Osteoblast (primary cell): ENCODE measurements at regions not wholly inside any gene's neighbourhood (a gene's known extent, or its start where the extent isn't known, plus 50 kb on each side); places are given as distances from the start of the nearest gene placed in this dataset.

Experiments
- DNase-seq: peaks from one replicate; pipeline ENCODE4 v3.0.0; 2011; ENCODE audit warnings: low spot score, mixed read lengths; ENCODE audit not compliant: insufficient read length; ENCODE audit errors: missing footprints
- H2AFZ ChIP-seq: 2 replicates; pipeline ENCODE4 v1.6.0; 2011; ENCODE audit warnings: mild to moderate bottlenecking, low read length
- H3K27ac ChIP-seq: 2 replicates; pipeline ENCODE4 v1.5.1; 2011; ENCODE audit warnings: mild to moderate bottlenecking, low read depth, low read length, moderate library complexity
- H3K27me3 ChIP-seq: 2 replicates; pipeline ENCODE4 v1.6.0; 2012; ENCODE audit warnings: mild to moderate bottlenecking, control low read depth, inconsistent platforms, low read length, moderate library complexity; ENCODE audit not compliant: insufficient read depth
- H3K36me3 ChIP-seq: 2 replicates; pipeline ENCODE4 v1.5.1; 2011; ENCODE audit warnings: mild to moderate bottlenecking, low read length, control low read depth, moderate library complexity; ENCODE audit not compliant: insufficient read depth
- H3K4me1 ChIP-seq: 2 replicates; pipeline ENCODE4 v1.5.1; 2011; ENCODE audit warnings: mild to moderate bottlenecking, low read length, control low read depth, moderate library complexity; ENCODE audit not compliant: insufficient read depth
- H3K4me2 ChIP-seq: 2 replicates; pipeline ENCODE4 v1.6.0; 2011; ENCODE audit warnings: mild to moderate bottlenecking, low read length; ENCODE audit not compliant: insufficient read depth
- H3K4me3 ChIP-seq: fragments of 200-600 bp; sonication (generic); 3 replicates; pipeline ENCODE4 v1.5.1; 2012; ENCODE audit warnings: mild to moderate bottlenecking, low read length, inconsistent platforms; ENCODE audit not compliant: insufficient read depth
- H3K79me2 ChIP-seq: 2 replicates; pipeline ENCODE4 v1.6.0; 2012; ENCODE audit warnings: mild to moderate bottlenecking, low read length, control low read depth, inconsistent platforms; ENCODE audit not compliant: insufficient read depth
- H3K9me3 ChIP-seq: 2 replicates; pipeline ENCODE4 v1.5.1; 2011; ENCODE audit warnings: low read depth, low read length, control low read depth
- H4K20me1 ChIP-seq: 2 replicates; pipeline ENCODE4 v1.6.0; 2012; ENCODE audit warnings: mild to moderate bottlenecking, low read length, control low read depth; ENCODE audit not compliant: insufficient read depth
- TF ChIP-seq, protein P1 (sequence below): IDR thresholded peaks from 2 replicates; pipeline ENCODE4 v1.5.1; 2011; ENCODE audit warnings: mild to moderate bottlenecking, low read depth, low read length, moderate library complexity; ENCODE audit errors: extremely low read depth

DNA sequence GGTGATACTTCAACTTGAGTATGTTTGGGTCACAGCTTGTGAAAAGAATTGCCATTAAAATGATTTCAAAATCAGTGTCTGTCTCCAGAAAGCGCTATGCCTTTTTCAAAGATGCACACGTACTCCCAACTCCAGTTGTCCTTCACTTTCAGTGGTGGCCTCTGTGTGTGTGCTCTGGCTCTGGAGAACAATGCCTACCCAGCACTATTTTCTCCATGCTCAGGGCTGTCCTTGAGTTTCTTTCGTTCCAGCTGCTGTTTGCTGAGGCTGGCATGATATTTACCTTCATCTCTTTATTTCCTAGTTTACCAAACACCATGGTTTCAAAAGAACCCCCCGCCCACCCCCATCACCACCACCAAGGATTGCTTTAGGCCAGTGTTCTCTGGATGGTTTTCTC, 136.8 kb downstream of the QRSL1 start:
- Histone ChIP-seq H3K27me3 (no peaks in the 10 kb centered on the region), H4K20me1 (no peaks in the 10 kb centered on the region), H3K4me3 (no peak overlapping the region), H2AFZ (no peak overlapping the region), H3K9me3 (peaks cover 2% of the 10 kb centered on the region), H3K79me2 (no peaks in the 10 kb centered on the region), H3K36me3 (no peaks in the 10 kb centered on the region), H3K4me1 (no peaks in the 10 kb centered on the region), H3K4me2 (no peak overlapping the region), H3K27ac (no peak overlapping the region)
- DNase-seq, result no peak
- TF ChIP-seq, protein P1, sequence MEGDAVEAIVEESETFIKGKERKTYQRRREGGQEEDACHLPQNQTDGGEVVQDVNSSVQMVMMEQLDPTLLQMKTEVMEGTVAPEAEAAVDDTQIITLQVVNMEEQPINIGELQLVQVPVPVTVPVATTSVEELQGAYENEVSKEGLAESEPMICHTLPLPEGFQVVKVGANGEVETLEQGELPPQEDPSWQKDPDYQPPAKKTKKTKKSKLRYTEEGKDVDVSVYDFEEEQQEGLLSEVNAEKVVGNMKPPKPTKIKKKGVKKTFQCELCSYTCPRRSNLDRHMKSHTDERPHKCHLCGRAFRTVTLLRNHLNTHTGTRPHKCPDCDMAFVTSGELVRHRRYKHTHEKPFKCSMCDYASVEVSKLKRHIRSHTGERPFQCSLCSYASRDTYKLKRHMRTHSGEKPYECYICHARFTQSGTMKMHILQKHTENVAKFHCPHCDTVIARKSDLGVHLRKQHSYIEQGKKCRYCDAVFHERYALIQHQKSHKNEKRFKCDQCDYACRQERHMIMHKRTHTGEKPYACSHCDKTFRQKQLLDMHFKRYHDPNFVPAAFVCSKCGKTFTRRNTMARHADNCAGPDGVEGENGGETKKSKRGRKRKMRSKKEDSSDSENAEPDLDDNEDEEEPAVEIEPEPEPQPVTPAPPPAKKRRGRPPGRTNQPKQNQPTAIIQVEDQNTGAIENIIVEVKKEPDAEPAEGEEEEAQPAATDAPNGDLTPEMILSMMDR, result no peak

DNA sequence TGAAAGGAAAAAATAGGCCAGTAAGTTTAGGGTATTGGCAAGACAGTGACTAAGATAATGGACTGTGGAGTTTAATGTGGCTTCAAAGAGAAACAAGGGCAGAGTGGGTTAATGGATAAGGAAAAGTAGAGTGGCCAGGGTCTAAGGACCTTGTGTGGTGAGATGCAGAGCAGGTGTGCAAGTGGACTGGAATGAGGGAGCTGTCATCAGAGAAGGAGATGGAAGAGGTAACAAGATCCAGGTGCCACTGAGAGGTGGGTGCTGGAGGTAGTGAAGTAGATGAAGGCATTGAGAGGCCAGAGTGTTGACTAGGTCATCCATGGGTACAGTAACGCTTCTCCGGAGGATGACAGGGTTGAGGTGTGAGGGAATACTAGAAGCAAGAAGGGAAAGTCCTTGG, 136.1 kb downstream of the QRSL1 start:
- no peaks in the 10 kb centered on the region for H4K20me1 ChIP-seq
- H3K4me2 ChIP-seq, result no peak overlapping the region

DNA sequence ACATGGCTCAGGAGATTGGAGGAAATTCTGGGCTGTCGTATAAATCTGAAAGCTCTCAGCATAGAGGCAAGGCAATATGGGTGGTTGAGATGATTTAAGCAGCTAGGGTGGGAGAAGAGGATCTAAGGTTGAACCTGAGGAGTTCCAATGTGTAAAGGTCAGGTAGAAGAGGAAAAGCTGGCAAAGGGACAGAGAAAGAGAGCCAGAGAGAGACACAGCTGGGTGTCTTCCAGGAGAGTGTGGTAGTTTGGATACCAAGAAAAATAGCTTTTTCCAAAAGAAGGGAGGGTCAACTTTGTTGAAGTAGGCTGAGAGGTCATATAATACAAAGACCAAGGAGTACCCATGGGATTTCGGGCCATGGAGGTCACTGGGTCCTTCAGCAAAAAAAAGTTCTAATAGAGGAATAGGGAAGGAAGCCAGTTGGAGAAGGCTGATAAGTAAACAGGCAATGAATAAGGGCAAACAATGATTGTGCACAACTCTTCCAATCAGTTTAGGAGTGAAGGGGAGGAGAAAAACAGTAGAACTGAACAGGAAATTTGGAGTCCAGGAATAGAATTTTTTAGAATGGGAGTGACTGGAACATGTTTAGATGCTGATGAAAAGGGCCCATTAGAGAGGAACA, 135.1 kb downstream of the QRSL1 start:
- Histone ChIP-seq H3K4me1 (no peaks in the 10 kb centered on the region), H3K79me2 (no peaks in the 10 kb centered on the region), H3K36me3 (no peaks in the 10 kb centered on the region), H3K27me3 (no peaks in the 10 kb centered on the region), H3K4me2 (no peak overlapping the region), H3K4me3 (no peak overlapping the region), H3K9me3 (no peaks in the 10 kb centered on the region), H4K20me1 (no peaks in the 10 kb centered on the region), H3K27ac (no peak overlapping the region), H2AFZ (no peak overlapping the region)
- DNase-seq, result no peak
- TF ChIP-seq, protein P1, result no peak

More for the DNA sequence above, 136.1 kb downstream of the QRSL1 start:
- Histone ChIP-seq H2AFZ (no peak overlapping the region), H3K79me2 (no peaks in the 10 kb centered on the region), H3K36me3 (no peaks in the 10 kb centered on the region), H3K4me1 (no peaks in the 10 kb centered on the region), H3K9me3 (peaks cover 2% of the 10 kb centered on the region), H3K4me3 (no peak overlapping the region), H3K27ac (no peak overlapping the region), H3K27me3 (no peaks in the 10 kb centered on the region)
- TF ChIP-seq, protein P1, result no peak
- DNase-seq, result no peak

DNA sequence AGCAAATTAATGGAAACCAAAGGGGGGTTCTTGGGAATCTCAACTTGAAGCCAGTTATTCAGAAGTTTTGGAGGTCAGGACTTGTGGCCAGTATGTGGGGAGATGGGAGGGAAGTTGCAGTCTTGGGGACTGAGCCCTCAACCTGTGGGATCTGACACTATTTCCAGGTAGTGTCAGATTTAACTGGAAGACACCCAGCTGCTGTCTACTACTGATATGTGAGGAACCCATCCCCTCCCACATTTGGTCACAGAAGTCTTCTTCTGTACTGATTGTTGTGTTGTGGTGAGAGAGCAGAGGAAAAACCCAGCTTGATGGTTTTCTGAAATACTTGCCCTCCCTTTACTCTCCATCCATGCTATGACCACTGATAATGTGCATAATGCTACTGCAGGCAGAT, 134.0 kb downstream of the QRSL1 start:
- Histone ChIP-seq H3K9me3 (no peaks in the 10 kb centered on the region), H3K4me3 (no peak overlapping the region), H3K79me2 (no peaks in the 10 kb centered on the region), H3K36me3 (no peaks in the 10 kb centered on the region), H3K27ac (no peak overlapping the region), H3K4me1 (no peaks in the 10 kb centered on the region), H3K27me3 (no peaks in the 10 kb centered on the region), H4K20me1 (no peaks in the 10 kb centered on the region), H2AFZ (no peak overlapping the region), H3K4me2 (no peak overlapping the region)
- no peak for DNase-seq
- TF ChIP-seq, protein P1, result no peak
